ENCODE measurements at regions not wholly inside any gene's neighbourhood (a gene's known extent, or its start where the extent isn't known, plus 50 kb on each side); places are given as distances from the start of the nearest gene placed in this dataset.

DNA sequence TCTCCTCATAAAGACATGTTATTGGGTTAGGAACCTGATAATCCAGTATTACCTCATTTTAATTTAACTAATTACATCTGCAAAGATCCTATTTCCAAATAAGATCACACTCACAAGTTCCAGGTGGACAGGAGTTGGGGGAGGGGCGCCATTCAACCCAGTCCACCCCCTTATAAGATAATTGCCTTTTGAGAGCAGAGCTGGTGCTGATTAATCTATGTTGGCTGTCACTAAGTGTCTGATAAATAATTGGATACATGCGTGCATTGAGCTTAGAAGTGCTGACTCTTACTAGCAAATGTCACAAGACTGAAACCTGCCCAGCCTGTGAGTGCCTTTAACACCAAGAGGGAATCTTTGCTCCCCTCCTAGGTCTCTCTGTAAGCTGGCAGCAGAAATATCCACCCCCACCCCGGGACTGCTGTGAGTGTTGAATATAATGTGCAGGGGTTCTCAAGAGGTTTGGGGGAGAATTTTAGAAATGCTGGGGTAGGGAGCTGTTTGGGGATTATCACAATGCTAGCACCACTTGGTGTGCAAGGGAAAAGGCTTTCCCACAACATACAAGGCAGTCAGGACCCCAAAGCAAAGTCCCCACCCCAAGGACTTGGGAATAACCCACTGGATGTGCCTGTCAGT, 87.5 kb downstream of the ANKRD60 start:
- Histone ChIP-seq H3K79me2 (ENCODE audit: insufficient read depth, low read length) (no peaks in the 10 kb centered on the region), H3K27me3 (ENCODE audit: insufficient read depth, low read length) (peaks cover 77% of the 10 kb centered on the region), H3K4me1 (ENCODE audit: control insufficient read depth in 1 of 2, insufficient read depth in 2 of 2, low read length in 2 of 2) (no peaks in the 10 kb centered on the region), H3K4me2 (ENCODE audit: low read length) (no peak overlapping the region), H3K9me2 (ENCODE audit: insufficient read depth) (no peaks in the 10 kb centered on the region), H4K20me1 (ENCODE audit: insufficient read depth) (no peaks in the 10 kb centered on the region), H3K27ac (ENCODE audit: low read depth, low read length) (no peak overlapping the region), H3K4me3 (replicated peaks in 1 of 2; ENCODE audit: low read depth in 1 of 2, low read length in 2 of 2) (no peak overlapping the region), H2AFZ (ENCODE audit: low read depth, low read length, poor library complexity, severe bottlenecking) (no peak overlapping the region), H3K9me3 (ENCODE audit: control insufficient read depth in 1 of 2, insufficient read depth in 1 of 2, low read depth in 1 of 2, low read length in 2 of 2) (no peaks in the 10 kb centered on the region), H3K9ac (ENCODE audit: low read length) (no peak overlapping the region), H3K36me3 (ENCODE audit: control insufficient read depth in 1 of 2, insufficient read depth in 2 of 2, low read length in 2 of 2) (no peaks in the 10 kb centered on the region)
- no TSS peak for BruUV-seq (replicated peaks)
- intact Hi-C loops (cut with micrococcal nuclease), result no loop called here
- DNase-seq (ENCODE audit: low read depth, low spot score) (no peak), ATAC-seq (no peak)
- ChIA-PET CTCF (interaction anchor here (1.1 kb wide), 1 partner anchor 11 kb away, joined by 3 read pairs; no protein-coding TSS in a partner anchor), RAD21 (ENCODE audit: low non-redundant PET in 1 of 2, low total read pairs in 2 of 2, uncharacterized antibody in 2 of 2, unreplicated experiment in 2 of 2) (no interaction called here), POLR2A (no interaction called here)
- TF ChIP-seq ZFX (IDR thresholded peaks at IDR 0.05), result no peak
- TF ChIP-seq POLR2A (IDR thresholded peaks at IDR 0.05; ENCODE audit: borderline replicate concordance, extremely low read depth, insufficient read depth, insufficient read length), result no peak
- TF ChIP-seq MAX (IDR thresholded peaks at IDR 0.05), result no peak
- no peak for TF ChIP-seq TCF7L2 (IDR thresholded peaks at IDR 0.05; ENCODE audit: borderline replicate concordance, extremely low read depth, insufficient read depth, insufficient read length)
- TF ChIP-seq ELF1 (IDR thresholded peaks at IDR 0.05; ENCODE audit: borderline replicate concordance, low read depth), result no peak
- no peak for TF ChIP-seq EZH2 (IDR thresholded peaks at IDR 0.05)
- TF ChIP-seq POLR2AphosphoS5 (IDR thresholded peaks at IDR 0.05; ENCODE audit: low read depth, low read length), result no peak
- no peak for TF ChIP-seq CBX3 (IDR thresholded peaks at IDR 0.05; ENCODE audit: low read depth)
- no peak for TF ChIP-seq ZNF274 (IDR thresholded peaks at IDR 0.05; ENCODE audit: low read depth, low read length)
- TF ChIP-seq, protein P1, sequence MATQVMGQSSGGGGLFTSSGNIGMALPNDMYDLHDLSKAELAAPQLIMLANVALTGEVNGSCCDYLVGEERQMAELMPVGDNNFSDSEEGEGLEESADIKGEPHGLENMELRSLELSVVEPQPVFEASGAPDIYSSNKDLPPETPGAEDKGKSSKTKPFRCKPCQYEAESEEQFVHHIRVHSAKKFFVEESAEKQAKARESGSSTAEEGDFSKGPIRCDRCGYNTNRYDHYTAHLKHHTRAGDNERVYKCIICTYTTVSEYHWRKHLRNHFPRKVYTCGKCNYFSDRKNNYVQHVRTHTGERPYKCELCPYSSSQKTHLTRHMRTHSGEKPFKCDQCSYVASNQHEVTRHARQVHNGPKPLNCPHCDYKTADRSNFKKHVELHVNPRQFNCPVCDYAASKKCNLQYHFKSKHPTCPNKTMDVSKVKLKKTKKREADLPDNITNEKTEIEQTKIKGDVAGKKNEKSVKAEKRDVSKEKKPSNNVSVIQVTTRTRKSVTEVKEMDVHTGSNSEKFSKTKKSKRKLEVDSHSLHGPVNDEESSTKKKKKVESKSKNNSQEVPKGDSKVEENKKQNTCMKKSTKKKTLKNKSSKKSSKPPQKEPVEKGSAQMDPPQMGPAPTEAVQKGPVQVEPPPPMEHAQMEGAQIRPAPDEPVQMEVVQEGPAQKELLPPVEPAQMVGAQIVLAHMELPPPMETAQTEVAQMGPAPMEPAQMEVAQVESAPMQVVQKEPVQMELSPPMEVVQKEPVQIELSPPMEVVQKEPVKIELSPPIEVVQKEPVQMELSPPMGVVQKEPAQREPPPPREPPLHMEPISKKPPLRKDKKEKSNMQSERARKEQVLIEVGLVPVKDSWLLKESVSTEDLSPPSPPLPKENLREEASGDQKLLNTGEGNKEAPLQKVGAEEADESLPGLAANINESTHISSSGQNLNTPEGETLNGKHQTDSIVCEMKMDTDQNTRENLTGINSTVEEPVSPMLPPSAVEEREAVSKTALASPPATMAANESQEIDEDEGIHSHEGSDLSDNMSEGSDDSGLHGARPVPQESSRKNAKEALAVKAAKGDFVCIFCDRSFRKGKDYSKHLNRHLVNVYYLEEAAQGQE (IDR thresholded peaks at IDR 0.05; ENCODE audit: low read depth), result no peak
- no peak for TF ChIP-seq SRF (IDR thresholded peaks at IDR 0.05; ENCODE audit: low read depth)

All from HCT116 (cell line).